ENCODE measurements at regions not wholly inside any gene's neighbourhood (a gene's known extent, or its start where the extent isn't known, plus 50 kb on each side); places are given as distances from the start of the nearest gene placed in this dataset.

- TF ChIP-seq ZC3H10 (CRISPR knock-in tag; IDR thresholded peaks at IDR 0.05) = no peak
- TF ChIP-seq ESRRG (CRISPR knock-in tag; IDR thresholded peaks at IDR 0.05) = no peak
- no peak for TF ChIP-seq CSDC2 (CRISPR knock-in tag; IDR thresholded peaks at IDR 0.05)
- no peak for TF ChIP-seq BACH2 (CRISPR knock-in tag; IDR thresholded peaks at IDR 0.05; ENCODE audit: borderline replicate concordance)
- TF ChIP-seq TCF4 (CRISPR knock-in tag; IDR thresholded peaks at IDR 0.05; ENCODE audit: borderline replicate concordance) = no peak
Observed at GRCh38 chr6:14396826-14397517, 279.4 kb downstream of the CD83 start.
